Lower leg skin (tissue), 4 donors: ENCODE measurements at regions not wholly inside any gene's neighbourhood (a gene's known extent, or its start where the extent isn't known, plus 50 kb on each side); places are given as distances from the start of the nearest gene placed in this dataset.

Experiments
- DNase-seq, 2 donors: peaks; one replicate each; pipeline ENCODE4 v3.0.0-alpha.2; 2019; ENCODE audit warnings: low spot score in 2 of 2
- H3K4me3 ChIP-seq: fragments of 200-600 bp; sonication (generic); 2 replicates; pipeline ENCODE4 v1.5.1; 2017; ENCODE audit warnings: mild to moderate bottlenecking, low read depth; ENCODE audit not compliant: poor library complexity, severe bottlenecking
- CTCF ChIP-seq, 3 donors: fragments of 450-650 bp; IDR thresholded peaks; one replicate each; pipeline ENCODE4 v1.5.1; 2016; ENCODE audit warnings: antibody characterized with exemption in 3 of 3, mild to moderate bottlenecking in 3 of 3, moderate library complexity in 2 of 3
- POLR2A ChIP-seq, 2 donors: fragments of 450-650 bp; IDR thresholded peaks; one replicate each; pipeline ENCODE4 v1.6.1; 2016 to 2017; ENCODE audit warnings: antibody characterized with exemption in 2 of 2, mild to moderate bottlenecking in 1 of 2, moderate library complexity in 1 of 2
- WGBS, 2 donors: methylation state at CpG; one replicate each; pipeline ENCODE4 v1.1.5; 2018; 5-methylcytosine and 5-hydroxymethylcytosine counted together
- intact Hi-C: fragments of 100-400 bp; cut with DNase I; formaldehyde crosslinking; loops from one replicate; pipeline ENCODE4 v1.15.0; 2023; ENCODE audit warnings: low total_unique reads

- intact Hi-C loops, result no loop called here
- WGBS, 2 donors, result 75 to 79% methylated on average over 5 of the region's 5 CpGs
- DNase-seq, result no peak
- no peak overlapping the region for H3K4me3 ChIP-seq
- no peak for TF ChIP-seq POLR2A (IDR thresholded peaks at IDR 0.05)
- TF ChIP-seq CTCF (IDR thresholded peaks at IDR 0.05), result no peak
Observed at GRCh38 chr18:40365526-40365925, 1589.5 kb upstream of the PIK3C3 start.

GRCh38 chr18:40360558-40360957 lies 1594.5 kb upstream of the PIK3C3 start:
- 24 to 26% methylated on average over 2 of the region's 2 CpGs for WGBS, 2 donors
- intact Hi-C loops, result no loop called here
- no peak overlapping the region for H3K4me3 ChIP-seq
- no peak for DNase-seq
- no peak for TF ChIP-seq POLR2A (IDR thresholded peaks at IDR 0.05)
- TF ChIP-seq CTCF (IDR thresholded peaks at IDR 0.05), result no peak

GRCh38 chr18:40357536-40357935 lies 1597.5 kb upstream of the PIK3C3 start:
- no peak overlapping the region for H3K4me3 ChIP-seq
- WGBS, 2 donors, result 91 to 94% methylated on average over 2 of the region's 2 CpGs
- no peak for TF ChIP-seq POLR2A (IDR thresholded peaks at IDR 0.05)
- no peak for TF ChIP-seq CTCF (IDR thresholded peaks at IDR 0.05)
- no peak for DNase-seq
- intact Hi-C loops, result no loop called here

GRCh38 chr18:40356168-40356567 lies 1598.9 kb upstream of the PIK3C3 start:
- DNase-seq, result no peak
- WGBS, 2 donors, result 39 to 40% methylated on average over 6 of the region's 6 CpGs
- TF ChIP-seq CTCF (IDR thresholded peaks at IDR 0.05), result no peak
- TF ChIP-seq POLR2A (IDR thresholded peaks at IDR 0.05), result no peak
- H3K4me3 ChIP-seq, result no peak overlapping the region
- intact Hi-C loops, result no loop called here

GRCh38 chr18:40355726-40356125 lies 1599.3 kb upstream of the PIK3C3 start:
- DNase-seq, result no peak
- TF ChIP-seq CTCF (IDR thresholded peaks at IDR 0.05) (no peak), POLR2A (IDR thresholded peaks at IDR 0.05) (no peak)
- 40 to 44% methylated on average over 1 of the region's 1 CpG for WGBS, 2 donors
- intact Hi-C loops, result no loop called here
- H3K4me3 ChIP-seq, result no peak overlapping the region

- no peak overlapping the region for H3K4me3 ChIP-seq
- WGBS, 2 donors, result 69 to 82% methylated on average over 1 of the region's 1 CpG
- no peak for DNase-seq
- TF ChIP-seq POLR2A (IDR thresholded peaks at IDR 0.05), result no peak
- no peak for TF ChIP-seq CTCF (IDR thresholded peaks at IDR 0.05)
- intact Hi-C loops, result no loop called here
Observed at GRCh38 chr18:40348196-40348595, 1606.8 kb upstream of the PIK3C3 start.
